ENCODE measurements at regions not wholly inside any gene's neighbourhood (a gene's known extent, or its start where the extent isn't known, plus 50 kb on each side); places are given as distances from the start of the nearest gene placed in this dataset.

GRCh38 chr13:107730813-107731212, 484.5 kb downstream of the LIG4 start:
- TF ChIP-seq POLR2AphosphoS5 (IDR thresholded peaks at IDR 0.05; ENCODE audit: borderline replicate concordance, low read depth, low read length) (no peak), EZH2 (IDR thresholded peaks at IDR 0.05) (no peak), FOXP2 (optimal IDR thresholded peaks at IDR 0.05; ENCODE audit: control extremely low read depth, extremely low read length, insufficient read depth) (no peak)

Data from SK-N-MC (cell line).